Umbilical cord (tissue), 1 donor: ENCODE measurements at regions not wholly inside any gene's neighbourhood (a gene's known extent, or its start where the extent isn't known, plus 50 kb on each side); places are given as distances from the start of the nearest gene placed in this dataset.
A peak's percentile ranks its signal among the peaks of the same experiment; 100 is the strongest.

Experiments used
- DNase-seq: peaks from one replicate; pipeline ENCODE4 v3.0.0-alpha.2; 2015; ENCODE audit warnings: low spot score

GRCh38 chr12:71010143-71010479 is 89.6 kb upstream of the PTPRR start:
- no peak for DNase-seq

GRCh38 chr12:71009430-71010142 is 89.0 kb upstream of the PTPRR start:
- no peak for DNase-seq

DNA sequence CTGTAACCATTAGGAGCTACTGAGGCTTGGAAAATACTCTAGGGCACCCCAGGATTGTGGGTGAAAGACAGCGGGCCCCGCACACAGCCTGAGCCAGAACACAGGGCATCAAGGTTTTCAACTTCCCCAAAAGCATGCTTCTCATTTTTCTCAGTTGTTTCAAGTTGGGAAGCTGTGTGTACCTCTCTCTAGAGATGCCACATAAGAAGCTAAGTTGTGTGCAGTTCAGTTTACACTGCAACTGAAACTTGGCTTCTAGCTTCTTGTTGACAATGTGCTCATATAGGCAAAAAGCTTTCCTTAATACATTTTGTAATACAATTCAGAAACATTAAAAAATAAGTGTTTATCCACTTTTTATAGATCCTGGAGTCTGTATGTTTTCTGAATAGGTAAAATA is 88.1 kb upstream of the PTPRR start:
- no peak for DNase-seq

GRCh38 chr12:71007781-71008404 is 87.4 kb upstream of the PTPRR start:
- no peak for DNase-seq

DNA sequence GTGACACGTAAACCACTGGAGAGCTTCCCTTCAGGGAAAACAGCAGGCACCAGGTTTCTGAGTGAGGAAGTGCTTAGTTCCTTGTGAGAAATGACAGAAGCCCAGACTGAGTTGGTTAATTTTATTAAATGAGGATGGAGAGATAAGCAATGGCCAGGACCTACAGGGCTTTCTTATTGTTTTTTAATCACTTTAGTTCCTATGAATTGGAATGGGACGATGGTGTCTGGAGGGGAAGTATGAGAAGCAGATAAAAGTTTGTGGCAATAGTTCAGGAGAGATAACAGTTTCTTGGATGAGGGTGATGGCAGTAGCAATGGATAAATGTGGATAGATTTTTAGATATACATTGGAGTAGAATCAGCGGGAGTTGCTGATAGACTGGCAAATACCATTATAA is 86.5 kb upstream of the PTPRR start:
- DNase-seq: no peak

DNA sequence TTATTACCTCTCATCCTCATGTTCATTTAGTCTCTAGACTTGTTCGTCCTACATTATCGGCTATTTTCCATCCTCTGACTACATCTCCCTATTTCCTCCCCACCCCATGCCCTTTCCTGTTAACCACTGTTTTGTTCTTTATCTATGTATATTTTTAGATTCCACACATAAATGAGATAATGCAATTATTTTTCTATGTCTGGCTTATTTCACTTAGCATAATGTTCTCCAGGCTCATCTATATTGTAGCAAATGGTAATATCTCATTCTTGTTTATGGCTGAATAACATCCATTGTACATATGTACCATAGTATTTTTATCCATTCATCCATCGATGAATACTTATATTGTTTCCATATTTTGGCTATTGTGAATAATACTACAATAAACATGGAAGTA is 84.6 kb upstream of the PTPRR start:
- no peak for DNase-seq

- no peak for DNase-seq
These were observed 84.0 kb upstream of the PTPRR start for GRCh38 chr12:71004578-71004977.

GRCh38 chr12:71000748-71001147 is 80.2 kb upstream of the PTPRR start:
- no peak for DNase-seq

DNA sequence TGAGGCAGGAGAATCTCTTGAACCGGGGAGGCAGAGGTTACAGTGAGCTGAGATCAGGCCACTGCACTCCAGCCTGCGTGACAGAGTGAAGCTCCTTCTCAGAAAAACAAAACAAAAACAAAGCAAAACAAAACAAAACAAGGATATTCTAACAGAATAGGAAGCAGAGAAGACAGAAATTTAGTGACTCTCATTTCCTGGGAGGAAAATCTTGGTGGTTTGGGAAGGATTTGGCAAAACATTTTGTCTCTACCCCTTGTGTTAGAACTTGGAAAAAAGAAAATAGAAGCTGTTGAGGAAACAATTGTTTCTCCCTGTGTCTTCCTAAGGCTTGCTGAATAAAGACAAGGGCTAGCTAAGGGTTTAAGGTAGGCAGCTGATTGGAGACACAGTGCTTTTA is 79.7 kb upstream of the PTPRR start:
- DNase-seq: no peak

DNA sequence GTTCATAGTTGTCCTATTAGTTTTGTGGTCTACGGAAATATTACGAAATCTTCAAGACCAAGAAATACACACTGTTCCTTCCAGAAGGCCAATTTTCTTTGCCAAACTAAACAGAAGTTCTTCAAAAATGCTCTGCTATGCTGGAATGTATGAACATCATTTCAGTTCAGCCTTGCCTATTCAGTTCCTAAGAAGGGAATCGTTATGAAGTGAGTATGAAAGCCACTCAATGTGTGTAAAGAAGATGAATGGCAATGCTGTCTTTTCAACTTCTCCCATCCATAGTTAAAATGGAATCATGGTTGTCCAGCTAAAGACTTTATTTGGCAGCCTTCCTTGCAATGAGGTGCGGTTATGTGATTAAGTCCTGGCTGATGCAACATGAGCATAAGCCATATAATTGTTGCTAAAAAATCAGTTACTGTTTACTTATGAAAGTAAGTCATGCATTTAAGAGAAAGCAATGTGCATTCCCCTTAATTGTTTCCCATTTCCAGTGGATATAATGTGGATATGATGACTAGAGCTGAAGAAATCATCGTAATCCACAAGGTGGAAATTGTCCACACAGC is 73.8 kb upstream of the PTPRR start:
- peak; percentile 10 for DNase-seq

GRCh38 chr12:70989232-70989631 is 68.7 kb upstream of the PTPRR start:
- DNase-seq: no peak

GRCh38 chr12:70985850-70986249 is 65.3 kb upstream of the PTPRR start:
- DNase-seq: no peak

DNA sequence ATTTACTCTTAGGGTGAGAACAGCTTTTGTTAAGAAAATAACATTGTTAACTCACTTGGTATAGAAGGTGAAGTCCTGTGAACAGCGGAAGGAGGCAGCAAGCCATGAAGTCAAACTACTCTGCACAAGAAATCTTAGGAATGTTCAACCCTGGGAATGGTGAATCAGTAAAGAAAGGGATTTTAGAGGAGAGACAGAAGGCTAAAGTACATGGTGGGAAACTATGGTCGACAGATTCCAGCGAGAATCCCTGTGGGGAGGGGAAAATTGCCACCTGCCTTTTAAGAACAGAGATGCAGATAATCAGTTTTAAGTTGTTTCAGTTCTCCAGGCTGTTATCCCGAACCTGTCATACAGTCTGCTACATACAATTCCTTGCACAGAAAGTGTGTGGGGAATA is 63.2 kb upstream of the PTPRR start:
- no peak for DNase-seq

DNA sequence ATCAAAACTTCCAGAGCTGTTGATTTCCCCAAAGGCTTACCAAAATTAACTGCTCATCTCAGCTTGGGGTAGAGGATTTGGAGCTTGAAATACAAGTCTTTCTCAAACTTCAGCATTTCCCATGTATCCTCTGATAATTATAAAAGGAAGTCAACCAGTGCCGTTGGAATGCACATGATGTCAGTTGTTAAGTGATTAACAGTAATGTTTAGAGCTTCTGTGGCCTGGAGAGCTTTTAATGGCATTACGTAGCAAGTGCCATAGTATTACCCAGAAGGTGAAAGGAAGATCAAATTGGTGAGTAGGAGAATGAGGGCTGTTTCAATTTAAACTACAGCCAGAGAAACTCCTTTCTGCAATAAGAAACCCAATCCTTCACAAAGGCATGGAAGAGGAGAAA is 62.5 kb upstream of the PTPRR start:
- no peak for DNase-seq

DNA sequence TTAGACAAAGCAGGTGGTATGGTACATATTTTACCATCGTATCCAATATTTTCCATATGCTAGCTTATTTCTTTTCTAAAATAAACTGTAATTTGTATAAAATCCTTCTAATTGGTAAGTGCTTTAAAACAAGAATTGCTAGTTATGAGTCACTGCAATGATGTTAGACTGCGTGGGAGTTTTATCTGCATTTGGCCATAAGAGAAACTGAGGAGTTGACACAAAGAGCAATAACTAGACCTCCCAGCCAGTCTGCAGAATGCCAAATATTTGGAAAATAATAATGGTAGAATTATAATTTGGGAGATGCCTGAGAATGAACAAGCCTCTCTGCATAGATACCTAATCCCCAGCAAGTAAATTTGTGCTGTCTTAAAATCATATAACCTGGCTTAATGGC is 61.7 kb upstream of the PTPRR start:
- no peak for DNase-seq

- DNase-seq: no peak
These were observed 50.7 kb upstream of the PTPRR start for GRCh38 chr12:70971001-70971794.
